SK-N-SH (cell line): ENCODE measurements at regions not wholly inside any gene's neighbourhood (a gene's known extent, or its start where the extent isn't known, plus 50 kb on each side); places are given as distances from the start of the nearest gene placed in this dataset.

Experiments used
- TF ChIP-seq, protein P1 (sequence below): fragments of 200-600 bp; sonication (generic); IDR thresholded peaks from 2 replicates; pipeline ENCODE4 v1.6.1; 2017; ENCODE audit warnings: antibody characterized with exemption, mild to moderate bottlenecking, moderate library complexity
- TF ChIP-seq, protein P2 (sequence below): IDR thresholded peaks from 2 replicates; pipeline ENCODE4 v1.6.1; 2012; ENCODE audit warnings: mild to moderate bottlenecking, low read depth, low read length, moderate library complexity

DNA sequence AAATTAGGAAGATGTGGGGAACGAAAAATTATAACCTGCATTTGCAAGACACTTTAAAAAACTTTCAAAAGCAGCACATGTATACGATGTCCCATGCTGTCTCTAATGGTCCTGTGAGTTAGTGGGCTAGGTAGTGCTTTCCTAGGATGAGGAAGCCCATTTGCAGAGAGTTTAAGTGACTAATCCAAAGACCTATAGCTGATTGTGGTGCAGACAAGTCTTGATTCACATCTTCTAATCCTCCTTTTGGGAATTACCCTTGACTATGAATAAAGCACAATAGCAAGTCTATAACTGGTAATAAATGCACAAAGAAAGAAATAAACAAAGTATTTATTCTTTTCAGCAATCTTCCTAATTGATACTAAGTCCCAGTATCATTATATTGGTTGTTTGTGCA is 234.6 kb upstream of the FANCL start:
- TF ChIP-seq, protein P1, sequence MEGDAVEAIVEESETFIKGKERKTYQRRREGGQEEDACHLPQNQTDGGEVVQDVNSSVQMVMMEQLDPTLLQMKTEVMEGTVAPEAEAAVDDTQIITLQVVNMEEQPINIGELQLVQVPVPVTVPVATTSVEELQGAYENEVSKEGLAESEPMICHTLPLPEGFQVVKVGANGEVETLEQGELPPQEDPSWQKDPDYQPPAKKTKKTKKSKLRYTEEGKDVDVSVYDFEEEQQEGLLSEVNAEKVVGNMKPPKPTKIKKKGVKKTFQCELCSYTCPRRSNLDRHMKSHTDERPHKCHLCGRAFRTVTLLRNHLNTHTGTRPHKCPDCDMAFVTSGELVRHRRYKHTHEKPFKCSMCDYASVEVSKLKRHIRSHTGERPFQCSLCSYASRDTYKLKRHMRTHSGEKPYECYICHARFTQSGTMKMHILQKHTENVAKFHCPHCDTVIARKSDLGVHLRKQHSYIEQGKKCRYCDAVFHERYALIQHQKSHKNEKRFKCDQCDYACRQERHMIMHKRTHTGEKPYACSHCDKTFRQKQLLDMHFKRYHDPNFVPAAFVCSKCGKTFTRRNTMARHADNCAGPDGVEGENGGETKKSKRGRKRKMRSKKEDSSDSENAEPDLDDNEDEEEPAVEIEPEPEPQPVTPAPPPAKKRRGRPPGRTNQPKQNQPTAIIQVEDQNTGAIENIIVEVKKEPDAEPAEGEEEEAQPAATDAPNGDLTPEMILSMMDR: no peak
- TF ChIP-seq, protein P2, sequence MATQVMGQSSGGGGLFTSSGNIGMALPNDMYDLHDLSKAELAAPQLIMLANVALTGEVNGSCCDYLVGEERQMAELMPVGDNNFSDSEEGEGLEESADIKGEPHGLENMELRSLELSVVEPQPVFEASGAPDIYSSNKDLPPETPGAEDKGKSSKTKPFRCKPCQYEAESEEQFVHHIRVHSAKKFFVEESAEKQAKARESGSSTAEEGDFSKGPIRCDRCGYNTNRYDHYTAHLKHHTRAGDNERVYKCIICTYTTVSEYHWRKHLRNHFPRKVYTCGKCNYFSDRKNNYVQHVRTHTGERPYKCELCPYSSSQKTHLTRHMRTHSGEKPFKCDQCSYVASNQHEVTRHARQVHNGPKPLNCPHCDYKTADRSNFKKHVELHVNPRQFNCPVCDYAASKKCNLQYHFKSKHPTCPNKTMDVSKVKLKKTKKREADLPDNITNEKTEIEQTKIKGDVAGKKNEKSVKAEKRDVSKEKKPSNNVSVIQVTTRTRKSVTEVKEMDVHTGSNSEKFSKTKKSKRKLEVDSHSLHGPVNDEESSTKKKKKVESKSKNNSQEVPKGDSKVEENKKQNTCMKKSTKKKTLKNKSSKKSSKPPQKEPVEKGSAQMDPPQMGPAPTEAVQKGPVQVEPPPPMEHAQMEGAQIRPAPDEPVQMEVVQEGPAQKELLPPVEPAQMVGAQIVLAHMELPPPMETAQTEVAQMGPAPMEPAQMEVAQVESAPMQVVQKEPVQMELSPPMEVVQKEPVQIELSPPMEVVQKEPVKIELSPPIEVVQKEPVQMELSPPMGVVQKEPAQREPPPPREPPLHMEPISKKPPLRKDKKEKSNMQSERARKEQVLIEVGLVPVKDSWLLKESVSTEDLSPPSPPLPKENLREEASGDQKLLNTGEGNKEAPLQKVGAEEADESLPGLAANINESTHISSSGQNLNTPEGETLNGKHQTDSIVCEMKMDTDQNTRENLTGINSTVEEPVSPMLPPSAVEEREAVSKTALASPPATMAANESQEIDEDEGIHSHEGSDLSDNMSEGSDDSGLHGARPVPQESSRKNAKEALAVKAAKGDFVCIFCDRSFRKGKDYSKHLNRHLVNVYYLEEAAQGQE: no peak
